ENCODE measurements at regions not wholly inside any gene's neighbourhood (a gene's known extent, or its start where the extent isn't known, plus 50 kb on each side); places are given as distances from the start of the nearest gene placed in this dataset.
"Not testable (repeated sequence)": the region's sequence is repeated elsewhere in the genome, so short reads cannot be mapped to it uniquely, and the experiment has no call there.

DNA sequence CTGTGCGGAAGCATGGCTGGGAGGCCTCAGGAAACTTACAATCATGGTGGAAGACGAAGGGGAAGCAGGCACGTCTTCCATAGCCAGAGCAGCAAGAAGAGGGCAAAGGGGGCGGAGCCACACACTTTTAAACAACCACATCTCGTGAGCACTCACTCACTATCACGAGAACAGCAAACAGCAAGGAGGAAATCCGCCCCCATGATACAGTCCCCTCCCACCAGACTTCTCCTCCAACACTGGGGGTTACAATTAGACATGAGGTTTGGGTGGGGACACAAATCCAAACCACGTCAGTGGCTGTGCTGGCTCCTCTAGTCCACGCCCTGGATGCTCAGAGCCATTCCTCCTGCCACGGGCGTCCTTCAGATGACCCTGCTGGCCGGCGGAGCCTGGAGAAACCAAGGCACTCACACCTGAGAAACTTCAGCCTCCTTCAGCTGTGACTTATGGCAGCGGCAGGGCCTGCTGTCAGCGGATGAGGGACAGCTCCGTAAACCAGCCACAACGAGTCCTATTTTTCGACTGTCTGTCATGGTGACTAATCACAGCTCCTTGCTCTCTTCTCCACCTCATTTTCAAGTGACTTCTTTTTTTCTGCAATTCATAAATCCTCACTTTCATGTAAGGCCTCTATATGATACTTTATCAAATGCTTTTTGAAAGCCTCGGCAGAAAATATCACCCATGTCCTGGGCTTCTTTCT, 167.9 kb upstream of the PFKP start:
- H3K27me3 ChIP-seq (ENCODE audit: control insufficient read depth in 1 of 2, insufficient read depth in 2 of 2, low read length in 2 of 2) = peaks cover 0 to under 1% of the 10 kb centered on the region in 2 experiments
- Mint-ChIP-seq H3K9me3 (no peaks in the 10 kb centered on the region), H3K36me3 (ENCODE audit: low read depth) (no peaks in the 10 kb centered on the region), H3K4me3 (no peak overlapping the region), H3K27ac (no peak overlapping the region), H3K27me3 (peaks cover 10% of the 10 kb centered on the region), H3K4me1 (ENCODE audit: low read depth) (no peaks in the 10 kb centered on the region)
- DNase-seq (no peak), ATAC-seq (ENCODE audit: poor library complexity) (no peak)
- H3K36me3 ChIP-seq (ENCODE audit: insufficient read depth, low read length) = no peaks in the 10 kb centered on the region
- no peak overlapping the region for H3K4me3 ChIP-seq (ENCODE audit: low read length)
- H3K9me3 ChIP-seq (ENCODE audit: control insufficient read depth in 1 of 2, insufficient read depth in 1 of 2, low read length in 2 of 2) = no peaks in the 10 kb centered on the region
- no peaks in the 10 kb centered on the region for H3K4me1 ChIP-seq (ENCODE audit: insufficient read depth, low read length)
- ChIA-PET POLR2A (no interaction called here), CTCF (no interaction called here)
- TF ChIP-seq, protein P1, sequence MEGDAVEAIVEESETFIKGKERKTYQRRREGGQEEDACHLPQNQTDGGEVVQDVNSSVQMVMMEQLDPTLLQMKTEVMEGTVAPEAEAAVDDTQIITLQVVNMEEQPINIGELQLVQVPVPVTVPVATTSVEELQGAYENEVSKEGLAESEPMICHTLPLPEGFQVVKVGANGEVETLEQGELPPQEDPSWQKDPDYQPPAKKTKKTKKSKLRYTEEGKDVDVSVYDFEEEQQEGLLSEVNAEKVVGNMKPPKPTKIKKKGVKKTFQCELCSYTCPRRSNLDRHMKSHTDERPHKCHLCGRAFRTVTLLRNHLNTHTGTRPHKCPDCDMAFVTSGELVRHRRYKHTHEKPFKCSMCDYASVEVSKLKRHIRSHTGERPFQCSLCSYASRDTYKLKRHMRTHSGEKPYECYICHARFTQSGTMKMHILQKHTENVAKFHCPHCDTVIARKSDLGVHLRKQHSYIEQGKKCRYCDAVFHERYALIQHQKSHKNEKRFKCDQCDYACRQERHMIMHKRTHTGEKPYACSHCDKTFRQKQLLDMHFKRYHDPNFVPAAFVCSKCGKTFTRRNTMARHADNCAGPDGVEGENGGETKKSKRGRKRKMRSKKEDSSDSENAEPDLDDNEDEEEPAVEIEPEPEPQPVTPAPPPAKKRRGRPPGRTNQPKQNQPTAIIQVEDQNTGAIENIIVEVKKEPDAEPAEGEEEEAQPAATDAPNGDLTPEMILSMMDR (IDR thresholded peaks at IDR 0.05) = no peak
- H3K27ac ChIP-seq (ENCODE audit: low read depth in 1 of 2, low read length in 2 of 2) = no peak overlapping the region
- intact Hi-C loops (cut with DNase I, micrococcal nuclease) = no loop called here

DNA sequence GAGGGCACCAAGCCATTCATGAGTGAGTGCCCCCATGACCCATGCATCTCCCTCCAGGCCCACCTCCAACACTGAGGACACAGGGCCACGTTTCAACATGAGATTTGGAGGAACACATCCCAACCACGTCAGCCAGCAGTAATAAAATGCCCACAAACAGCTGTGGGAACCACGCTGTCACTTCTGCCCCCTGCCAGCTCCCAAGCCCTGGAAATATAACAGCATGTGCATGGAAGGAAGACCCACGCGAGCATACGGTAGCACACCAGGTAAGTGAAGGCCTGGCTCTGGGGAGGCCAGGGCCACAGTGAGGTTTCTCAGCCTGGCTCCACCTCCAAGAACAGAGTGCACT, 168.9 kb upstream of the PFKP start:
- H3K27ac ChIP-seq (ENCODE audit: low read depth in 1 of 2, low read length in 2 of 2) = no peak overlapping the region
- Mint-ChIP-seq H3K4me1 (ENCODE audit: low read depth) (no peaks in the 10 kb centered on the region), H3K9me3 (no peaks in the 10 kb centered on the region), H3K4me3 (no peak overlapping the region), H3K36me3 (ENCODE audit: low read depth) (no peaks in the 10 kb centered on the region), H3K27me3 (peaks cover 2% of the 10 kb centered on the region), H3K27ac (no peak overlapping the region)
- CTCF ChIA-PET = no interaction called here
- POLR2A ChIA-PET = no interaction called here
- intact Hi-C loops (cut with DNase I, micrococcal nuclease) = no loop called here
- ATAC-seq (ENCODE audit: poor library complexity) (no peak), DNase-seq (no peak)
- H3K27me3 ChIP-seq (ENCODE audit: control insufficient read depth in 1 of 2, insufficient read depth in 2 of 2, low read length in 2 of 2) = no peaks in the 10 kb centered on the region
- H3K4me1 ChIP-seq (ENCODE audit: insufficient read depth, low read length) = no peaks in the 10 kb centered on the region
- H3K9me3 ChIP-seq (ENCODE audit: control insufficient read depth in 1 of 2, insufficient read depth in 1 of 2, low read length in 2 of 2) = no peaks in the 10 kb centered on the region
- no peaks in the 10 kb centered on the region for H3K36me3 ChIP-seq (ENCODE audit: insufficient read depth, low read length)
- no peak overlapping the region for H3K4me3 ChIP-seq (ENCODE audit: low read length)
- TF ChIP-seq, protein P1 (IDR thresholded peaks at IDR 0.05) = no peak

DNA sequence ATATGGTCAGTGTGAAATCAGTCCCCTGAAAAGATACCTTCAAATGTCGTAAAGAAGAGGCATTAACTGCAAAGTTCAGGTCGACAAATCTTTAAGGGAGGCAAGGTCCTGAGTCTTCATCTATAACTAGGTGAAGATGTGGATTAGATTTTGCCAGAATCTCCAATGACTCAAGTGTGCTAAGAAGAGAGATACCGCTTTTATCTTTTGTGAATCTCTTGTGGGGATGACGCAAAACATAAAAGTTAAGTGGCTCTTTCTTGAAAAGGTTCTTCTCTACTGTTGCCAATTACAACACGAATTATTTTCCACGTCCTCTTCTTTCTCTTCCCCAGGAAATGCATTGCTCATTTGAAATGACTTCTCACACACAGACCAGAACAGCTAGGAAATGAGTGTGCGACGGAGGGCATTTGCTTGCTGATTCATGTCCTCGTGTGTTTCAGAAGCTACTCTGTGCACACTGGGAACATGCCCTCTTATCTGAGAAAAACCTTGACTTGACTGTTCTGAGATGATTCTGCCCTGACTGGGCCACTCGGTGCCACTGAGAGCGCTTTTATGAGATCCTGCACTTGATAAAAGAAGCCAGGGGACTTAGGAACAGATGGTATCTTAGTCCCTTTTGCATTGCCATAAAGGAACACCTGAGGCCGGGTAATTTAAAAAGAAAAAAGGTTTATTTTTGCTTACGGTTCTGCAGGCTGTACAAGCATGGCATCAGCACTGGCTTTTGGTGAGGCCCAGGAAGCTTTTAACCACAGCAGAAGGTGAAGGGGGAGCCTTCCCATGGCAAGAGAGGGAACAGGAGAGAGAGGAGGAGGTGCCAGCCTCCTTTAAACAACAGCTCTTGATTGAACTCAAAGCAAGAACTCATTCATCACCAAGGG, 169.5 kb upstream of the PFKP start:
- H3K27ac Mint-ChIP-seq = no peak overlapping the region
- H3K4me1 Mint-ChIP-seq (ENCODE audit: low read depth) = no peaks in the 10 kb centered on the region
- ChIA-PET POLR2A (no interaction called here), CTCF (no interaction called here)
- ATAC-seq (ENCODE audit: poor library complexity) (no peak), DNase-seq (peak in 2 of 14 experiments; percentile 18 to 33)
- H3K36me3 Mint-ChIP-seq (ENCODE audit: low read depth) = no peaks in the 10 kb centered on the region
- H3K36me3 ChIP-seq (ENCODE audit: insufficient read depth, low read length) = no peaks in the 10 kb centered on the region
- H3K4me1 ChIP-seq (ENCODE audit: insufficient read depth, low read length) = no peaks in the 10 kb centered on the region
- no peak overlapping the region for H3K4me3 ChIP-seq (ENCODE audit: low read length)
- H3K4me3 Mint-ChIP-seq = no peak overlapping the region
- H3K9me3 Mint-ChIP-seq = no peaks in the 10 kb centered on the region
- intact Hi-C loops (cut with DNase I, micrococcal nuclease) = no loop called here
- TF ChIP-seq, protein P1 (IDR thresholded peaks at IDR 0.05) = no peak
- H3K27me3 Mint-ChIP-seq = no peaks in the 10 kb centered on the region
- no peak overlapping the region for H3K27ac ChIP-seq (ENCODE audit: low read depth in 1 of 2, low read length in 2 of 2)
- H3K27me3 ChIP-seq (ENCODE audit: control insufficient read depth in 1 of 2, insufficient read depth in 2 of 2, low read length in 2 of 2) = no peaks in the 10 kb centered on the region
- H3K9me3 ChIP-seq (ENCODE audit: control insufficient read depth in 1 of 2, insufficient read depth in 1 of 2, low read length in 2 of 2) = no peaks in the 10 kb centered on the region

DNA sequence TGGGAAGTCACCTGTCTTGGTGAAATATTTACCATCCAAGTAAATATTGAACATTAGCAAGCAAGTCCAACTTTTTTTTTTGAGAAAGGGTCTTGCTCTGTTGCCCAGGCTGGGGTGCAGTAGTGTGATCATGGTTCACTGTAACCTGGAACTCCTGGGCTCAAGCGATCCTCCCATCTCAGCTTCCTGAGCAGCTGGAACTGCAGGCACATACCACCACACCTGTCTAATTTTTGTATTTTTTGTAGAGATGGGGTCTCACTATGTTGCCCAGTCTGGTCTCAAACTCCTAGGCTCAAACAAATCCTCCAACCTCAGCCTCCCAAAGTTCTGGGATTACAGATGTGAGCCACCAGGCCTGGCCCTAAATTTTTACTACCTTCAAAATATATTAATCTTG, 171.0 kb upstream of the PFKP start:
- H3K27ac ChIP-seq (ENCODE audit: low read depth in 1 of 2, low read length in 2 of 2); H3K4me3 Mint-ChIP-seq; H3K27me3 ChIP-seq (ENCODE audit: control insufficient read depth in 1 of 2, insufficient read depth in 2 of 2, low read length in 2 of 2); intact Hi-C loops (cut with DNase I, micrococcal nuclease); H3K4me1 Mint-ChIP-seq (ENCODE audit: low read depth); H3K36me3 Mint-ChIP-seq (ENCODE audit: low read depth); H3K4me3 ChIP-seq (ENCODE audit: low read length); H3K36me3 ChIP-seq (ENCODE audit: insufficient read depth, low read length); H3K27ac Mint-ChIP-seq; DNase-seq; H3K27me3 Mint-ChIP-seq; POLR2A ChIA-PET; H3K4me1 ChIP-seq (ENCODE audit: insufficient read depth, low read length); ATAC-seq (ENCODE audit: poor library complexity); H3K9me3 ChIP-seq (ENCODE audit: control insufficient read depth in 1 of 2, insufficient read depth in 1 of 2, low read length in 2 of 2); H3K9me3 Mint-ChIP-seq: not testable (repeated sequence)
- CTCF ChIA-PET = interaction anchor here (0.6 kb wide), 1 partner anchor 181 kb away, joined by 4 read pairs; no protein-coding TSS in a partner anchor
